Fibroblast of lung (primary cell): ENCODE measurements at regions not wholly inside any gene's neighbourhood (a gene's known extent, or its start where the extent isn't known, plus 50 kb on each side); places are given as distances from the start of the nearest gene placed in this dataset.

Source experiments
- CTCF ChIP-seq, 2 donors: IDR thresholded peaks in 1 of 2; conservative IDR thresholded peaks in 1 of 2; 1 replicate in 1 of 2; 2 replicates in 1 of 2; pipeline ENCODE4 v1.5.1; 2011 to 2012; ENCODE audit warnings: low read length in 2 of 2, control low read depth in 1 of 2, inconsistent platforms in 1 of 2, low read depth in 1 of 2, mild to moderate bottlenecking in 1 of 2
- EZH2 ChIP-seq: IDR thresholded peaks from 2 replicates; pipeline ENCODE4 v1.5.1; 2012; ENCODE audit warnings: low read length, control low read depth, mild to moderate bottlenecking; ENCODE audit errors: missing control alignments

- TF ChIP-seq CTCF (conservative IDR thresholded peaks at IDR 0.05 in 1 of 2, IDR thresholded peaks at IDR 0.05 in 1 of 2; ENCODE audit: low read depth in 1 of 2, low read length in 2 of 2) = no peak
- TF ChIP-seq EZH2 = no peak
Observed at GRCh38 chr4:19720190-19720589, 531.5 kb upstream of the SLIT2 start.
